ENCODE measurements at regions not wholly inside any gene's neighbourhood (a gene's known extent, or its start where the extent isn't known, plus 50 kb on each side); places are given as distances from the start of the nearest gene placed in this dataset.

DNA sequence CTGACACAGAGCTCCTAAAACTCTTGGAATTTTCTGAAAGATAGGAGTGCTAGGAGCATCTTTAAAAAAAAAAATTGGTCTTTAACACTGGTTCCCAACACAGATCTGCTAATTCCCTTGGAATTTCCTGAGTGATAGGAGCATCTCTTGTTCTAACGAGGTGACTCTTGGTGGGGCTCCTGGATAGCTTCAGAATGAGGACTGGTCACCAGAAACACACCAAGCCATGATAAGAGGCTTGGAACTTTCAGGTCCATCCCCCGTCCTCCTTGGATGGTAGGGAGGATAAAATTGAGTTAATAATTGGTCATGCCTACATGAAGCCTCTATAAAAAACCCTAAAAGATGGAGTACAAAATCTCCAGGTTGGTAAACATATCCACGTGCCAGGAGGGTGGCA, 64.5 kb upstream of the LDLRAD3 start:
- TF ChIP-seq, protein P1, sequence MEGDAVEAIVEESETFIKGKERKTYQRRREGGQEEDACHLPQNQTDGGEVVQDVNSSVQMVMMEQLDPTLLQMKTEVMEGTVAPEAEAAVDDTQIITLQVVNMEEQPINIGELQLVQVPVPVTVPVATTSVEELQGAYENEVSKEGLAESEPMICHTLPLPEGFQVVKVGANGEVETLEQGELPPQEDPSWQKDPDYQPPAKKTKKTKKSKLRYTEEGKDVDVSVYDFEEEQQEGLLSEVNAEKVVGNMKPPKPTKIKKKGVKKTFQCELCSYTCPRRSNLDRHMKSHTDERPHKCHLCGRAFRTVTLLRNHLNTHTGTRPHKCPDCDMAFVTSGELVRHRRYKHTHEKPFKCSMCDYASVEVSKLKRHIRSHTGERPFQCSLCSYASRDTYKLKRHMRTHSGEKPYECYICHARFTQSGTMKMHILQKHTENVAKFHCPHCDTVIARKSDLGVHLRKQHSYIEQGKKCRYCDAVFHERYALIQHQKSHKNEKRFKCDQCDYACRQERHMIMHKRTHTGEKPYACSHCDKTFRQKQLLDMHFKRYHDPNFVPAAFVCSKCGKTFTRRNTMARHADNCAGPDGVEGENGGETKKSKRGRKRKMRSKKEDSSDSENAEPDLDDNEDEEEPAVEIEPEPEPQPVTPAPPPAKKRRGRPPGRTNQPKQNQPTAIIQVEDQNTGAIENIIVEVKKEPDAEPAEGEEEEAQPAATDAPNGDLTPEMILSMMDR (conservative IDR thresholded peaks at IDR 0.05 in 1 of 2, IDR thresholded peaks at IDR 0.05 in 1 of 2; ENCODE audit: low read depth in 1 of 2, low read length in 2 of 2): no peak
- no peak for TF ChIP-seq EZH2 (IDR thresholded peaks at IDR 0.05; ENCODE audit: low read length, missing control alignments)
- no peak for DNase-seq (ENCODE audit: low read depth in 2 of 2)
- Histone ChIP-seq H3K36me3 (ENCODE audit: control insufficient read depth, insufficient read depth, low read length) (no peaks in the 10 kb centered on the region), H4K20me1 (ENCODE audit: control insufficient read depth, extremely low read depth, insufficient read depth, low read length) (no peaks in the 10 kb centered on the region), H2AFZ (ENCODE audit: low read length) (no peak overlapping the region), H3K9me3 (ENCODE audit: control insufficient read depth, insufficient read depth, low read depth, low read length) (no peaks in the 10 kb centered on the region), H3K27me3 (ENCODE audit: control insufficient read depth, insufficient read depth, low read length) (peaks cover 13% of the 10 kb centered on the region), H3K27ac (ENCODE audit: insufficient read depth, low read length) (no peak overlapping the region), H3K4me3 (replicated peaks in 1 of 4; ENCODE audit: control extremely low read depth in 1 of 4, insufficient read depth in 1 of 4, low read depth in 3 of 4, low read length in 4 of 4) (no peak overlapping the region), H3K4me2 (ENCODE audit: extremely low read depth, insufficient read depth, low read length) (no peak overlapping the region), H3K9ac (ENCODE audit: insufficient read depth, low read length) (no peak overlapping the region), H3K4me1 (ENCODE audit: control insufficient read depth, extremely low read depth, insufficient read depth, low read length) (no peaks in the 10 kb centered on the region), H3K79me2 (ENCODE audit: control insufficient read depth, insufficient read depth, low read length) (no peaks in the 10 kb centered on the region)

DNA sequence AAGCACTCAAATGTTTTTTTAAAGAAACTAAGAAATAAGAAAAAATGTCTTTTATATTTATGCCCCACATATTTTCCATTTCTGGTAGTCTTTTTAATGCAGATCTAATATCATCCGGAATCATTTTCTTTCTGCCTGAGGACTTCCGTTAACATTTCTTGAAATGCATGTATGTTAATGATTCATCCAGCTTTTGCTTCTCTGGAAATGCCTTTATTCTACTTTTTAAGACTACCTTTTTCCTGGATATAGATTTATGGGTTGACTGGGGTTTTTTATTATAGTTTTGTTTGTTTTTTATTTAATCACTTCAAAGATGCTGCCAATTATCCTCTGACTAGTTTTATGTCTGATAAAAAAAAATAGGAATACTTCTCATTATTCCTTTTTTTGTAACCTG, 57.1 kb upstream of the LDLRAD3 start:
- Histone ChIP-seq H3K79me2 (ENCODE audit: control insufficient read depth, insufficient read depth, low read length) (no peaks in the 10 kb centered on the region), H4K20me1 (ENCODE audit: control insufficient read depth, extremely low read depth, insufficient read depth, low read length) (no peaks in the 10 kb centered on the region), H3K9ac (ENCODE audit: insufficient read depth, low read length) (no peak overlapping the region), H3K4me1 (ENCODE audit: control insufficient read depth, extremely low read depth, insufficient read depth, low read length) (no peaks in the 10 kb centered on the region), H3K27ac (ENCODE audit: insufficient read depth, low read length) (no peak overlapping the region), H3K9me3 (ENCODE audit: control insufficient read depth, insufficient read depth, low read depth, low read length) (no peaks in the 10 kb centered on the region), H3K4me2 (ENCODE audit: extremely low read depth, insufficient read depth, low read length) (no peak overlapping the region), H3K36me3 (ENCODE audit: control insufficient read depth, insufficient read depth, low read length) (no peaks in the 10 kb centered on the region), H2AFZ (ENCODE audit: low read length) (no peak overlapping the region), H3K27me3 (ENCODE audit: control insufficient read depth, insufficient read depth, low read length) (no peaks in the 10 kb centered on the region), H3K4me3 (replicated peaks in 1 of 4; ENCODE audit: control extremely low read depth in 1 of 4, insufficient read depth in 1 of 4, low read depth in 3 of 4, low read length in 4 of 4) (no peak overlapping the region)
- TF ChIP-seq, protein P1 (conservative IDR thresholded peaks at IDR 0.05 in 1 of 2, IDR thresholded peaks at IDR 0.05 in 1 of 2; ENCODE audit: low read depth in 1 of 2, low read length in 2 of 2): no peak
- no peak for TF ChIP-seq EZH2 (IDR thresholded peaks at IDR 0.05; ENCODE audit: low read length, missing control alignments)
- no peak for DNase-seq (ENCODE audit: low read depth in 2 of 2)

DNA sequence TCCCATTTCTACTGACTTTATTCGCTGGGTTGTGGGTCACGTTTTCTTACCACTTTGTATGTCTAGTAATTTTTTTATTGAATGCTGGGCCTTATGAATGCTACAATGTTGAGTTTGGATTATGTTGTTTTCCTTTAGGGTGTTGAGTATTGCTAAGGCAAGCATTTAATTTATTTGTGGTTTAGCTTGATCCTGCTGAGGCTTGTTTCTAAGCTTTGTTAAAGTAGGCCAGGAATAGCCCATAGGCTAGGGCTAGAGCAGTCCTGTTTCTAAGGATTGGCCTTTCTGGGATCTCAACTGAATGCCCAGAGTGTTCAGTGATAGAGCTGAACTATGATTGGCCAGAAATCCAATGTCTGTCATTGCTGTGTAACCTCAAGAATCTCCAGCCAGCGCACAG, 56.1 kb upstream of the LDLRAD3 start:
- H3K9me3 ChIP-seq (ENCODE audit: control insufficient read depth, insufficient read depth, low read depth, low read length): no peaks in the 10 kb centered on the region
- no peak overlapping the region for H3K4me2 ChIP-seq (ENCODE audit: extremely low read depth, insufficient read depth, low read length)
- H2AFZ ChIP-seq (ENCODE audit: low read length): no peak overlapping the region
- no peaks in the 10 kb centered on the region for H3K36me3 ChIP-seq (ENCODE audit: control insufficient read depth, insufficient read depth, low read length)
- H3K4me3 ChIP-seq (replicated peaks in 1 of 4; ENCODE audit: control extremely low read depth in 1 of 4, insufficient read depth in 1 of 4, low read depth in 3 of 4, low read length in 4 of 4): no peak overlapping the region
- H3K9ac ChIP-seq (ENCODE audit: insufficient read depth, low read length): no peak overlapping the region
- no peak overlapping the region for H3K27ac ChIP-seq (ENCODE audit: insufficient read depth, low read length)
- H4K20me1 ChIP-seq (ENCODE audit: control insufficient read depth, extremely low read depth, insufficient read depth, low read length): no peaks in the 10 kb centered on the region
- no peaks in the 10 kb centered on the region for H3K79me2 ChIP-seq (ENCODE audit: control insufficient read depth, insufficient read depth, low read length)
- DNase-seq (ENCODE audit: low read depth in 2 of 2): no peak
- no peaks in the 10 kb centered on the region for H3K4me1 ChIP-seq (ENCODE audit: control insufficient read depth, extremely low read depth, insufficient read depth, low read length)
- TF ChIP-seq, protein P1 (conservative IDR thresholded peaks at IDR 0.05 in 1 of 2, IDR thresholded peaks at IDR 0.05 in 1 of 2; ENCODE audit: low read depth in 1 of 2, low read length in 2 of 2): no peak
- TF ChIP-seq EZH2 (IDR thresholded peaks at IDR 0.05; ENCODE audit: low read length, missing control alignments): no peak
- no peaks in the 10 kb centered on the region for H3K27me3 ChIP-seq (ENCODE audit: control insufficient read depth, insufficient read depth, low read length)
